OCI-LY3 (cell line): ENCODE measurements at regions not wholly inside any gene's neighbourhood (a gene's known extent, or its start where the extent isn't known, plus 50 kb on each side); places are given as distances from the start of the nearest gene placed in this dataset.

Source experiments
- CTCF ChIP-seq: fragments of 200-600, 300-600 bp; sonication (generic); IDR thresholded peaks from 2 replicates; pipeline ENCODE4 v1.5.1; 2014; ENCODE audit warnings: antibody characterized with exemption, low read length, low read depth
- EZH2phosphoT487 ChIP-seq: fragments of 200-600 bp; shearing (Covaris generic); IDR thresholded peaks from 2 replicates; pipeline ENCODE4 v1.6.1; 2018; ENCODE audit warnings: antibody characterized with exemption, mixed run types, low read depth

- TF ChIP-seq CTCF (no peak), EZH2phosphoT487 (no peak)
Observed at GRCh38 chr11:80855426-80855825, 1414.6 kb upstream of the TENM4 start.
